Fibroblast of skin of scalp (primary cell): ENCODE measurements at regions not wholly inside any gene's neighbourhood (a gene's known extent, or its start where the extent isn't known, plus 50 kb on each side); places are given as distances from the start of the nearest gene placed in this dataset.

ENCODE experiments used
- DNase-seq: peaks from one replicate; pipeline ENCODE4 v3.0.0-alpha.2; 2013

GRCh38 chr2:201969241-201969937 lies 64.3 kb upstream of the FZD7 start:
- DNase-seq = no peak

DNA sequence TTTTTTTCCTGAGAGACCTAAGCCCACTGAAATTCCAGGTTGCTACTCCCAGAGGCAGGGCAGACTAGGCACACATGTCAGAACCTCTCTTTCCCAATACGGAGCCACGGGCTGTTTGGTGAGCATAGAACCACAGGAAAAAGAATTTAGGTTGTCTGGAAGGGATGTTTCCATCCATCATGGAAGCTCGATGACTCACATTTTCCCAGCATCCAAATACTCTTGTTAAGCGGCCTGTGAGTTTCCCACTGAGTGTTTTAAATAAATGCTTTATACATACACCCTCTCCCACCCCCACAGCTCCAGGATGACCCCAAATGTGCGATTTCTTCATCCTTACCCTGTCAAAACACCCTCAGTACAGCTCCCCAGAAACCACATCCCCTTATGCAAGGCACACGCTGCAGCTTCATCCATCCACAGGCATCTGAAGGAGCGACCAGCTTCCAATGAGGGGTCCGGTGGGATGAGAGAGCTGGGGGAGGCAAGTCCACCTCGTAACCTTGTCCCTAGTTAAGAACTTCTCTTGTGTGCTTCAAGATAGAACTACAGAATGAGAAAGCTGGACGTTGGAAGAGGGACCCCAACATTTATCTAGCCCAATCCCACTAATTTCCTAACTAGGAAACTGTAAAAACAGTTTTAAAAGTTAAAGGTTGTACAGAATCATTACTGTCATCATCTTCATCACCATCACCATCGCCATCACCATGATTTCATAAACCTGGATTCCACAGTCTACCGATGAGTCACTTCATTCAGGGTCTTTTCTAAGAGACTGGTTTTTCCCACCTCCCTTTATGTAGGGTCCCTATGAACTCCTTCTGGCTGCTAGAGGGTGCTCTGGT lies 63.5 kb upstream of the FZD7 start:
- DNase-seq = peak; percentile 88

DNA sequence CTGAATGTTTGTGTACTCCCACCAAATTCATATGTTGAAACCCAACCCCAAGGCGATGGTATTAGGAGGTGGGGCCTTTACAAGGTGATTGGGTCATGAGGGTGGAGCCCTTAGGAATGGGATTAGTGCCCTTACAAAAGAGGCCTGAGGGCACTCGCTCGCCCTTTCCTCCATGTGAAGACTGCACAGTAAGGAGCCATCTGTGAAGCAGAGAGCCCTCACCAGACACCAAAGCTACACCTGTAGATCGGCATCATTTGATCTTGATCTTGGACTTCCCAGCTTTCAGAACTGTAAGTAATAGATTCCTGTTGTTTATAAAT lies 62.9 kb upstream of the FZD7 start:
- DNase-seq = no peak

DNA sequence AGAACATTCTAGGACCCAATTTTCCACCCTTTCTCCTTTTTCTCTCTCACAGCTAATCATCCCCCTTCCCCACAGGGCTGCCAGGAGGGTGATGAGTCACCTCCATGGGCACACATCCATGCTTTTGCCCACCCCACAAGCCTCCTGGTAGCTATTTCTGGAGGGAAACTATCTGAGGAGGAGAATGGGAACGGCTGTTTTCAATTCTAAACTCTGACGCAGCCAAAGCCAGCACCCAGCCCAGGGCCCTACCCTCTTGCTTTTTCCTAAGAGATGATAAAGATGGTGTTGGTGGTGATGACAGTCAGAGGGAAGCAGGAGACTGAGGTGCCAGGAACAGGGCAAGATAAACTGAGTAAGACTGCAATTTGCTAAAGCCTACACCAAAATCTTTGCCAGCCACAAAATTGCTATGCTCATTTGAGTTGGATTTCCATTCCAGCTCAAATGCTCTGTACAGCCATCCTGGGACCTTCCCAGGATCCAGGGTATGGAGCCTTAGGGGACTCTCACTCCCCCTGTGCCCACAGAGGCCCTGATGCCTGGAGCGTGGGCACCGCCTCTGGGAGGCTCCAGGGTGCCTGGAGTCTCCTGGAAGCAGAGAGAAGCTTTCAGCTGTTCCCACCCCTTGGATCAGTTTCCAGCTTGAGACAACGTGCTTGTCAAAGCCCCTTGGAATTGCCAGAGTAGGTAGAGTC lies 62.0 kb upstream of the FZD7 start:
- DNase-seq = peak; percentile 86

- DNase-seq = no peak
Observed at GRCh38 chr2:201972621-201973255, 60.9 kb upstream of the FZD7 start.

DNA sequence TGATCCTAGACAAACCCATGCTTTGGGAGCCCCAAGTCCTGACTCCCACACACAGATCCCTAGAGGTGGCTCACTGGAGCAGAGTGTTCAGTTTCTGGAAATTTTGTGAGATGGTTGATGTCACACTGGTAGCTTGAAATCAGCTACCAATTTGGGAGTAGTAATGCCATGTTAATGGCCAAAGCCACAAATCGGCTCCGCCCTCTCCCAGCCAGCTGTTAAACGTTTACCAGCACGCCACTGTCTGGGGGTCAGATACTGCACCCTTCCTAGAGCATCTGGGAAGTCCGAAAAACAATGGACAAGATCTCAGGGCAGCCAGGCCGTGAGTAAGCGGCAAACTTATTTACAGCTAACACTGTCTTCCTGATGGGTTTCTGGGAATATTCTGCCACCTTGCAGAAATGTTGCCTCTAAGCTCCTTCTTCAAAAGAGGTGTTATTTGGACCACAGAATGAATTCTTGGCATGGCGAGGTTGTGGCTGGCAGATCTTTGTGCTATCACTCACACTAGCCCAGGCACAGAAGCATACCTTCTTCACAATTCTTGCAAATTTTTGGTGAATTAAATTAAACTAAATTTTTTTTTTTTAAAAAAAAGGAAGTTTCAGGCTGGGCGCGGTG lies 60.2 kb upstream of the FZD7 start:
- DNase-seq = no peak

- no peak for DNase-seq
Observed at GRCh38 chr2:201974171-201975100, 59.2 kb upstream of the FZD7 start.

GRCh38 chr2:201975434-201975833 lies 58.2 kb upstream of the FZD7 start:
- no peak for DNase-seq

GRCh38 chr2:201975964-201976612 lies 57.6 kb upstream of the FZD7 start:
- no peak for DNase-seq

DNA sequence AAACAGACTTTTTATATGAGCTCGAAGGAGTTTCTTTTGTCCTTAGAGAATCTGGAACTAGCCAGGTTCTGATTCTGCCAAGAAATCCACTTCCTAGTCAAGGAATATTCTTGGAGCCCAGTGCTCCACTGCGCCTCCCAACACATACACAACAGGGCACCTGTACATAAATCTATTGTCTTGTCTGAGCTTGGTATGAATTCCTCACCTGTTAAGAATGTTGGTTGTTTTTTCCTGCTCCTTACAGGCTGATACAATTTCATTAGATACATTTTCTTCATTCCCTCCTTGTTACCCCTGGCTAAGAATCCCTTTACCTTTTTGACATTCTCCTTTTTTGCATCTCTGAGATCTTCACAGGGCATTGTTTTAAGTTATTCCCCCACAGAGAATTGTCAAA lies 56.0 kb upstream of the FZD7 start:
- DNase-seq = no peak

DNA sequence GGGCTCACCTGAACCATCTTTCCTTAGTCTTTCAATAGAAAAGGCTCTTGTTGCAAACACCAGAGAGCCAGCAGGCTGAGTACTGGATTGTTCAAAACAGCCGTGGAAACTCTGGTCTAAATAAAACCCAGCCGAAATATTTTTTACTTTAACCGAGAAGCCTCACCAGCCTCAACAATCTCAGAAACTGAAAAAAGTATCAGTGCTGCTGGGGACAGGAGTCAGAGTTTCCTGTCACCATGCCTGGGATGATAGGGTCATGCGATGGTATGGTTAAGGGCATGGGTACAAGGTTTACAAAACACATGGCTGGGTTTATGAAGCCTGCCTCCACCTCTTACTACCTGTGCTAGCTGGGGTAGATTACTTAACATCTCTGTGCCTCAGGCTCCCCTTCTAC lies 55.3 kb upstream of the FZD7 start:
- DNase-seq = no peak

GRCh38 chr2:201978986-201979385 lies 54.7 kb upstream of the FZD7 start:
- no peak for DNase-seq

DNA sequence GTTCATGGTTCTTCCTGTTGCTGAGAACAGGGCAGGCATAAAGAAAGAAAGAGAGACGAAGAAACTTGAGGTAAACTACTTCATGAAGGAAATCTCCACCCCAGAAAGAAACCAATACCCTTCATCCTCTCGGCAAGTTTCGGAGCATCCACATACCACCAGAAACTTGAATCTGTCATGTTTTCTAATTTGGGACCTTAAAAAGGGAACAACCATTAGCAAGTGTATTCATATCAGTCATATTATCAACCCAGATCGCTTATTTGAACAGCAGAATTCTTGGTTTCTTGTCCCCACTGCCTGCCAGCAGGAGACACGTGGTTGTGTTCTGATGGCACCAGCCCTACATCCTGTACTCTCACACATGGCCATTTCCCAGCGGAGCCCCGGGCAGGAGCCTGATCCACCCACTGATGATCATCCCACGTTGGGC lies 53.2 kb upstream of the FZD7 start:
- DNase-seq = no peak

GRCh38 chr2:201980946-201981345 lies 52.7 kb upstream of the FZD7 start:
- no peak for DNase-seq

- DNase-seq = no peak
Observed at GRCh38 chr2:201983174-201983573, 50.5 kb upstream of the FZD7 start.

DNA sequence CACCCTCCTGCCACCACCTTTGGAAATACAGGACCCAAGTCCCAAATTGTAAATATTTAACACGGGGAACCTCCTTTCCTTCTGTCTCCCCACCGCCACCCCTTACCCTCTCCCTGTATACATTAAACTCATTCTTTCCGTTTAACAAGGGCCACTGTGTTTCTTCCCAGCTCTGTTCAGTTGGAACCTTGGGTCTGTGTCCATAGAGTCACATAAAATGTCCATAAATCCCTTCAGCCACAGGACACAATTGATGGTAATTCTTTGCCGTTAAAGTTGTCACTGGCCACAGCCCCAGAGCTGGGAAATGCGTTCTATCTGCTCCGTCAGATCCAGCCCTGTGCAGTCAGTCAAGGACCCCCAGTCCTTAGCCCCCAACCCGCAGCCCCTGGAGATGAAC lies 49.9 kb upstream of the FZD7 start:
- no peak for DNase-seq
